ENCODE measurements at regions not wholly inside any gene's neighbourhood (a gene's known extent, or its start where the extent isn't known, plus 50 kb on each side); places are given as distances from the start of the nearest gene placed in this dataset.

- no peak overlapping the region for H3K27ac ChIP-seq
- no peak overlapping the region for H3K4me3 ChIP-seq
- TF ChIP-seq CTCF (IDR thresholded peaks at IDR 0.05; ENCODE audit: low read depth, low read length), result no peak
- no peaks in the 10 kb centered on the region for H3K9me3 ChIP-seq (ENCODE audit: low read depth)
- no peaks in the 10 kb centered on the region for H3K36me3 ChIP-seq
- DNase-seq (ENCODE audit: low read depth in 1 of 2, low spot score in 1 of 2), result no peak
- H3K4me1 ChIP-seq (ENCODE audit: low read depth), result no peaks in the 10 kb centered on the region
- H3K27me3 ChIP-seq, result no peaks in the 10 kb centered on the region
These were observed 49.9 kb upstream of the RELN start for GRCh38 chr7:104039363-104039762.

Data from cardiac muscle cell (in vitro differentiated cells and primary cell).